SW480 (cell line): ENCODE measurements at regions not wholly inside any gene's neighbourhood (a gene's known extent, or its start where the extent isn't known, plus 50 kb on each side); places are given as distances from the start of the nearest gene placed in this dataset.

ENCODE experiments used
- DNase-seq: peaks from one replicate; pipeline ENCODE4 v3.0.0-alpha.2; 2016; ENCODE audit warnings: low spot score

DNA sequence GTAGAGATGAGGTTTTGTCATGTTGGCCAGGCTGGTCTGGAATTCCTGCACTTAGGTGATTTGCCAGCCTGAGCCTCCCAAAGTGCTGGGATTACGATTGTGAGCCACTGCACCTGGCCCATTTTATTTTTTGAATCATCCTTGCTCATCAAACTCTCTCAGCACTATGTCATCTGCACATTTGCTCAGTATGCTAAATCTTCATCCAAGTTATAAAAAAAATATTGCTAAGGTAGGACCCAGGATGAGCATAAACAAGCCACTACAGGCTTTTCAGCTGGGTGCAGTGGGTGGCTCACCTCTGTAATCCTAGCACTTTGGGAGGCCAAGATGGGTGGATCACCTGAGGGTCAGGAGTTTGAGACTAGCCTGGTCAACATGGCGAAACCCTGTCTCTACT is 510.1 kb upstream of the LARGE1 start:
- DNase-seq, result no peak

DNA sequence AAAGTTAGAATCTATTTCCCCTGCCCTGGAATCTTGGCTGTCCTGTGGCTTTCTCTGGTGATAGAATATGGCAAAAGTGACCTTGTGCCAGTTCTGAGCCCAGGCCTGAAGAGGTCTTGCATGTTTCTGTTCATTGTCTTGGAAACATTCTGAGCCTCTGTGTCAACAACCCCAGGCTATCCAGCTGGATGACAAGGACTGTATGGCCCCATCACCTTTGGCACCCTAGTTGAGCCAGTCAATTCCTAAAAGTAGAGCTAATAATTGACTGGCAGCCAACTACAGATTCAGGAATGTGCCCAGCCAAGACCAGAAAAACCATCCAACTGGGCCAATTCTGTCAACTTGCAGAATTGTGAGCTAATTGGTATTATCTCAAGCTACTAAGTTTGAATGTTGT is 514.1 kb upstream of the LARGE1 start:
- DNase-seq, result no peak

DNA sequence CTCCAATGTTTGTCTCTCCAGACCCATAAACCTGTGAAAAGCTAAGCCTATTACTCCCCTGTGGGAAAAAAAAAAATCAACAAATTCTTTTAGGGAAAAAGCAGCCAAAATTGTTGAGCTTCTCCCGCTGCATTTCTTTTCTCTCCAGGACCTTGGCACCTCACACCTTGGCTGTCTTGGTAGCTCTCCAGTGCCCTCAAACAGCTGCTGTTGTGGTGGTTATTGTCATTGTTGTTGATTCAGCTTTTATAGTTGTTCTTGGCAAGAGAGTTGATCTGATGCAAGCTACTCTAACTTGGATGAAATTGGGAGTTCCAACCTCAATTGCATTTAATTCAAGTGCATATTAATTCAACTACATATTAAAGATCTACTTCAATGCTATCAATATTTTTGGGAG is 516.9 kb upstream of the LARGE1 start:
- DNase-seq, result no peak

DNA sequence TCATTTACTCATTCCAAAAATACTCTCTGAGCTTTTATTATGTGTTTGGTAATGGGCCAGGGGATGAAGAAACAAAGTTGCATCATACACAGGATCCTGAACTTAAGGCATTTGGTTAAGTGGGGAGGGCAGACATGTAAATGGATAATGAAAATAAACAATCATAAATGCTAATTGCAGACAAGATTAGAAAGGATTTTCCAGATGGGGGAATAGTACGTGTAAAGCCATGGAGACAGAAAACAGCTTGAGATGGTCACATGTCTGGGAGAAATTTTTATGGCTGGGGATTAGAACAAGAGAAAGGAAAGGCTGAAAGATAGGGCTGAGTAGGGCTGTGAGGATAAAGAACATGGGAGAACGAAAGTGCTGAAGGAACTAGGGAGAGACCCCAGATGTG is 534.3 kb upstream of the LARGE1 start:
- no peak for DNase-seq

DNA sequence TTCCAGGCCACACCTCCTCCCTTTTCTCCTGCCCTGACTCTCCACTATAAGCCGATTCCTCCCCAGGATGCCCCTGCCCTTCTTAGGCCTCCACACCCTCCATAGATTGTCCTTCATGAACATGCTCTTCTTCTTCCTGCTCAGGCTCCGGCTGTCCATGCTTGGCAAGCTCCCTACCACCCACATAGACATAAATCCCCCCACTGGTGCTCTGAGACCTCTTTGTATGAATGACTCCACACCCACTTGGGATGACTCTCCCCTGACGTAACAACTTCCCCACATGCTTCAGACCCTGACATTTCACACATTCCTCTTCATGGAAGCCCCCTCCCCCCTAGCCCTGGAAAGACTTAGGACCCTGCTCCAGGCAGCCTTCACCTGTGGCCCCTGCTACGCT is 542.5 kb upstream of the LARGE1 start:
- DNase-seq, result no peak

DNA sequence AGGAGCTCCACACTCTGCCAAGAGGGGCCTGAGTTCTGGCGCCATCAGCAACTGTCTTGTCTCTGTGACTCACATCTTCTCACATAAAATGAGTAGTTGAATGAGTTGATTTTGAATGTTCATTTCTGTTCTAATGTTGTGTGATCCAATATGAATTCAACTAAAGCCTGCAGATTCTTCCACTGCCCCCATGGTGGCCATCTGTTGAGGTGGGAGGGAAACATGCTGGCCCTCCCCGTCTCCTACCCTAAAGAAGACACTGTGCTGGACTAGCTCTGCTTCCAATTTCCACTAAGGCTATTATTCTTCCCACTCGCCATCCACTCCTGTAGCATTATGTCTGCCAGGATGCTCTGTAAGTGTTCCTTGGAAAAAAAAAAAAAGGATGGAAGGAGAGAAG is 555.6 kb upstream of the LARGE1 start:
- no peak for DNase-seq

DNA sequence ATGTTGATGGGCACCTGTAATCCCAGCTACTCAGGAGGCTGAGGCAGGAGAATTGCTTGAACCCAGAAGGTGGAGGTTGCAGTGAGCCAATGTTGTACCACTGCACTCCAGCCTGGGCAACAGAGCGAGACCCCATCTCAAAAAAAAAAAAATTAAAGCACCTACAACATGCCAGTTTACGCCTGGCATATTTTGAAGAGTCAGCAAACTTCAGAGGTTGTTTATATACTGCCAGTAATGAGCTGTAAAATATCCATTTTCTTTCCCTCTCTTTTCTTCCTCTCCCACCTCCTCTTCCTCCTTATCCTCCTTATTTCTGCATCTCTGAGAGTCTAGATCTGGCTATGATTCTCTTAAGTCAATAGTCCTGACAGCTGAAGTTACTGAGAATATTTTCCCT is 556.5 kb upstream of the LARGE1 start:
- no peak for DNase-seq

DNA sequence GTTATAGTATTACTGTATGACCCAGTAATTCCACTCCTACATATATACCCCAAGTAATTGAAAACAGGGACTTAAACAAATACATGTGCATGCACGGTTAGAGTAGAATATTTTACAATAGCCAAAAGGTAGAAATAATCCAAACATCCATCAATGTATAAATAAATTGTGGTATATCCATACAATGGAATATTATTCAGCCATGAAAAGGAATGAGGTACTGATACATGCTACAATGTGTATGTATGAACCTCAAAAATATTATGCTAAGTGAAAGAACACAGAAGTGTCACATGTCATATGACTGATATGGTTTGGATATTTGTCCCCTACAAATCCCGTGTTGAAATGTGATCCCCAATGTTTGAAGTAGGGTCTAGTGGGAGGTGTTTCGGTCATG is 560.8 kb upstream of the LARGE1 start:
- no peak for DNase-seq

DNA sequence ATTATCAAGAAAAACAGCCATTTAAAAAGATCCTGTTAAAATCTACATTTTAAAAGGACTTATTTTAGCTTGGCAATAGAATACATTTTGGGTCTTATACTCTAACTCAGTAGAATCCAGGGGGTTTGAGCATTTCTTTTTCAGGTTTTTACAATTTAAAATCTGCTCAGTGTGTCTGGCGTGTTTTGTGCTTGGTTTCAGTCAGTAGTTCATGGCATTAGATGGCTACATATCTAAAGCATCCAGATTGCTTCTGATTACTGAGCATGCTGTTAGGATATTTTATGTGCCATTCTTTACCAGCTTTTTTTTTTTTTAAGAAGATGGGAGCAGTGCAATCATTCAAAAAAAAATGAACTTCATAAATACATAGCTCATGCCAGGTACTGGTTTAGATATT is 566.1 kb upstream of the LARGE1 start:
- DNase-seq, result no peak

DNA sequence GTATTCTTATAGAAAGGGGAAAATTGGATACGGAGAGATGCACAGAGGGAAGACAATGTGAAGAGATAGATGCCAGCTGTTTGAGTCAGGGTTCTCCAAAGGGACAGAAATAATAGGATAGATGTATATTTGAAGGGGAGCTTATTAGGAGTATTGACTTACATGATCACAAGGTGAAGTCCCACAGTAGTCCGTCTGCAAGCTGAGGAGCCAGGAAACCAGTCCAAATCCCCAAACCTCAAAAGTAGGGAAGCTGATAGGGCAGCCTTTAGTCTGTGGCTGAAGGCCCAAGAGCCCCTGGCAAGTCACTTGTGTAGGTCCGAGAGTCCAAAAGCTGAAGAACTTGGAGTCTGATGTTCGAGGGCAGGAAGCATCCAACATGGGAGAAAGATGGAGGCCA is 569.6 kb upstream of the LARGE1 start:
- no peak for DNase-seq

DNA sequence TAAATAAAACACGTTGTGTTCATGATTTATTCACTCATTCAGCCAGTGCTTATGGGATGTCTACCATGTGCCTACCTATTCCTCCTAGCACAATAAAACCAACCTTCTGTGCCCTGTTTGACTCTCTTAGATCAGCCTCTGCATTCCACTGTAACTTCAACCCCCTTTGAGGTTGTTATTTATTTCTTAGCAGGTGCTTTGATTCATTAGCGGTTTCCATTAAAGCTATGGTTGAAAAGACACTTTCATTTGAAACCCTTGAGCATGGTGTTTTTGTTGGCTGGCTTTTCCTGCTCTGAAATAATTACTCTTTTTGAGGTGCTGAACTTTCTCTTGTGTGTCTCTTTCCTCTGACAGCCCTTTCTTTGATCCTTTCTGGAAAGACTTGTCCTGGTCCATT is 570.6 kb upstream of the LARGE1 start:
- DNase-seq, result no peak

DNA sequence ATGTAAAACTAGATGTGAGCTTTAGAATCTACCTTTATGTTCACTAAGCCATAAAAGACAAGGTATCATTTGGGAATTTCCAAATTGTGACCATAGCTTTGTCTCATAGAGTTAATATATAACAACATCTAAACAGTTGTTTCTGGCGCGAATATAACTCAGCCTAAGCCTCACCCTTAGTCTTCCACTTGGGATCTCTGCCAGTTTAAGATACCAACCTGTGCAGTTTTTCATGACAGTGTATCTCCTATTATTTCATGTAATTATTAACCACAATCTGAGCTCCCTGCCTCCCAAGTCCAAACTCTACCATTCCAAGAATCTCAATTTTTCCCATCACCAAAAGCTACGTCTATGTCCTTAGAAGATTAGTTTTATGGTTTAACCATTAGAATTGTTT is 572.5 kb upstream of the ISX start:
- no peak for DNase-seq

DNA sequence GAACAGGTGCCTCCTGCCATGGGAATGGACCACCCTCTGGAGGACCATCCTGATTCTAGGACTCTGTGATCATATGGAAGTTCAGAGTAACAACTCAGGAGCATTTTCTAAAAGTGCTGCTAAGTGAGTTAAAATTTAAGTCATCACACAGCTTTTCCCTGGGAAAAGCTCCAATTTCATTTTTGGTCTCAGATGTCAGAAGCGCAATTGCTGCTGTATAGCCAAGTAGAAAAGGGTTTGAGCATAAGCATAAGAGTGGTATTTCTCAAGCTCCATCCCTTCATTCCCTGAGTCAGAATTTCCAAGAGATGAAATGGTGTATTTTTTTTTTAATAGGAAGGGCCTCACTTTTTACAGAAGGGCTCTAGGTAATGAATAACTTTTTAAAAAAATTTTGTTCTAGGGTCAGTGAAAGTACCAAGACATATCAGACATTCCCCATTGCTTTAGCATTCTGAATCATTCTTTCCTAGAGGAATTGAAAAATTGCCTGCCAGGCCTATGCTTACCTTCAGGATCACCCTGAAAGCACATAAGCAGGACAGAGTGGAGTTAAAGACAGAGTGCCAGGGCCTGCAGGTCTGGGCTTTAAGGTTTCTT is 564.5 kb upstream of the ISX start:
- no peak for DNase-seq

DNA sequence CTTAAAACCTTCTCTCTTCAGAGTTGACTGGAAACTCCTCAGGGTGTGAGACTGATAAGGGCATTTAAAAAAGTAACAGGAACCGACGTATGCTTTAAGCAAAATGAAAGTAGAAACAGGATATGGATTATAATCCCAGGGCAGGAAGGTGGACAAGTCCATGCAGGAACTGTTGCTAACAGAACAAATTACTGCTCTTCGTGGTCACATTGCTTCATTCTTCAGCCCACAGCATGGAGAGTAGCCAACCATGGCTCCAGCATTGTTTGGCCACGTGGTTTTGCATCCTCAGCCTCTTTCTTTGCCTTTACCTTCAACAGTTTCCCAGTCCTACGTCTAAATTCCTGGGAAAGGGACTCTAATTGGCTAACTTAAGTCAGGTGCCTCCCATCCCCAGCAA is 563.1 kb upstream of the ISX start:
- no peak for DNase-seq

DNA sequence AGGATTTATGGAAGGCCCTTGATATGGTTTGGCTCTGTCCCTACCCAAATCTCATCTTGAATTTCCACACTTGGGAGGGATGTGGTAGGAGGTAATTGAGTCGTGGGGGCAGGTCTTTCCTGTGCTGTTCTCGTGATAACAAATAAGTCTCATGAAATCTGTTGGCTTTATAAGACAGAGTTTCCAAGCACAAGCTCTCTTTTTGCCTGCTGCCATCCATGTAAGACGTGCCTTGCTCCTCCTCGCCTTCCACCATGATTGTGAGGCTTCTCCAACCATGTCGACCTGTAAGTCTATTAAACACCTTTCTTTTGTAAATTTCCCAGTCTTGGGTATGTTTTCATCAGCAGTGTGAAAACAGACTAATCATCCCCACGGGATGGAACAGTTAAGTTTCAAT is 557.2 kb upstream of the ISX start:
- DNase-seq, result no peak

DNA sequence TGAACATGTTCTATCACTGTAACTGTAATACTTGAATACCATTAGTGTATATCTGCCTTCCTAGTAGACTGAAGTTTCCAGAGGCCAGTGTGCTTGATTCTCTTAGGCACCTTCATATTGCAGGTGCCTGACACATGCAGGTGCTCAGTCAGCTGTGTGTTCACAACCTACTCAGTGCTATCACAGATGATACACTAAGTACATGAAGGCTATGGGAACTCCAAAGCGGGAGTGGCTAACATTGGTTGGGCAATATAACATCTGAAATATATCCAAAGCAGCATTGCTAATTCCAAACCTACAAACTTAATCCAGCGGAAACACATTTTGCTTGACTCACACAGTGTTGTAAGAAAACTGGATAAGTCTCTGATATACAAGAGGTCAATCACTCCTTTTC is 539.3 kb upstream of the ISX start:
- DNase-seq, result no peak

DNA sequence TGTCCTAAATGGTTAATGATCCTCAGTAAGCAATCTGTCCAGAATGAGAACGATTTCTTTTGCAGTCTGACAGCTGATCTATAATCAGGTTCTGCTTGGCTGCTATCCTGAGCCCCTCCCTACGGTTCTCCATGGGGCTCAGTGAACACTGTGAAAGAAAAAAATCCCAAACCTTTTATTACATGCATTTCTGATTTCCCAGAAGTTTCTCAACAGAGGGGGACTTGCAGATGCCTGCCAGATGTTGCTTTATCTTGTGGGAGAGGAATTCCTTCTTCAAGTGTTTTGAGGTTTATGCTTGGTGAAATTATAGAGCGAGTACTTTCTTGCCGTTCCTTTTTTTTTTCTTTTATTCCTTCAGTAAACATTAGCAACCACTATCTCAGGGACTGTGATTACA is 531.9 kb upstream of the ISX start:
- DNase-seq, result no peak

DNA sequence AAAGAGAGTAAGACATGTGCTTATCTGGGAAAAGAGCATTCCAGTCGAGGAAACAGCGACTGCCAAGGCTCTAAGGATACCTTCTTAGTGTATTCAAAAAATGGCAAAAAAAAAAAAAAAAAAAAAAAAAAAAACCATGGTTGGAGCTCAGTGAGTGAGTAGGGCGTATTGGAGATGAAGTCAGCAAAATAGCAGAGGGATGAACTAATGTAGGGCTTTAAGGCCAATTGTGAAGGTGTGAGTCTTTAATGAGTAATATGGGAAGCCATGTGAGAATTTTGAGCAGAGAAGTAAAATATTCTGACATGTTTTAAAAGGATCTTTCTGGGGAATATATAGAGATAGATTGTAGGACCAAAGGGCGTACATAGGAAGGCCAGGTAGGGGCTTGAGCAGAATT is 498.6 kb upstream of the ISX start:
- no peak for DNase-seq

DNA sequence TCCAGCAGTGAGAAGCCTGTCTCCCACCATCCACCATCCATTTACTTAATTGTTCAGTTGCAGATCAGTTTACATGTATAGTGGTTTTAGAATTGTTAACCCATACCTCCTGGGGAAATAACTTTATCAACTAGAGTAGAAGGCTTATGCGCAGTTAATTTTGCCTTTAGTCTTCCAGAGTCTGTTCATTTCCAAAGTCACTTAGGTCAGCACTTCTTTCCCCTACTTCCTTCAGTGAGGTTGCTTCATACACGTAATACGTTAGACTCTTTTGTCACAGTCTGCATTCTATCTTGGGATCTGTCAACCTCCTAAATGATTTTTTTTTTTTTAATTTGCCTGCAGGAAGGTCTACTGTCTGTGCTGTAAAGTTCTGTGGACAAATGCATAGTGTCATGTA is 495.6 kb upstream of the ISX start:
- no peak for DNase-seq

DNA sequence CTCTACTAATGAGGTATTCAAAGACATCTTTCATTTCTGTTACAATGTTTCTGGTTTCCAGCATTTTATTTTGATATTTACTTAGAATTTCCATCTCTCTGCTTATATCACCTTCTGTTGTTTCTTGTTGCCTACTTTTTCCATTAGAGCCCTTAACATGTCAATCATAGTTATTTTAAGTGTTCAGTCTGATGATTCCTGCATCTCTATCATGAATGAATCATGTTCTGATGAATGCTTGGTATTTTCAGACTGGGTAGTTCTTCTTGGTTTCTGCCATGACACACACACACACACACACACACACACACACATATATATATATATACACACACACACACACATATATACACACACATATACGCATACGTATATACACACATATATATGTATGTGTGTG is 486.4 kb upstream of the ISX start:
- no peak for DNase-seq

DNA sequence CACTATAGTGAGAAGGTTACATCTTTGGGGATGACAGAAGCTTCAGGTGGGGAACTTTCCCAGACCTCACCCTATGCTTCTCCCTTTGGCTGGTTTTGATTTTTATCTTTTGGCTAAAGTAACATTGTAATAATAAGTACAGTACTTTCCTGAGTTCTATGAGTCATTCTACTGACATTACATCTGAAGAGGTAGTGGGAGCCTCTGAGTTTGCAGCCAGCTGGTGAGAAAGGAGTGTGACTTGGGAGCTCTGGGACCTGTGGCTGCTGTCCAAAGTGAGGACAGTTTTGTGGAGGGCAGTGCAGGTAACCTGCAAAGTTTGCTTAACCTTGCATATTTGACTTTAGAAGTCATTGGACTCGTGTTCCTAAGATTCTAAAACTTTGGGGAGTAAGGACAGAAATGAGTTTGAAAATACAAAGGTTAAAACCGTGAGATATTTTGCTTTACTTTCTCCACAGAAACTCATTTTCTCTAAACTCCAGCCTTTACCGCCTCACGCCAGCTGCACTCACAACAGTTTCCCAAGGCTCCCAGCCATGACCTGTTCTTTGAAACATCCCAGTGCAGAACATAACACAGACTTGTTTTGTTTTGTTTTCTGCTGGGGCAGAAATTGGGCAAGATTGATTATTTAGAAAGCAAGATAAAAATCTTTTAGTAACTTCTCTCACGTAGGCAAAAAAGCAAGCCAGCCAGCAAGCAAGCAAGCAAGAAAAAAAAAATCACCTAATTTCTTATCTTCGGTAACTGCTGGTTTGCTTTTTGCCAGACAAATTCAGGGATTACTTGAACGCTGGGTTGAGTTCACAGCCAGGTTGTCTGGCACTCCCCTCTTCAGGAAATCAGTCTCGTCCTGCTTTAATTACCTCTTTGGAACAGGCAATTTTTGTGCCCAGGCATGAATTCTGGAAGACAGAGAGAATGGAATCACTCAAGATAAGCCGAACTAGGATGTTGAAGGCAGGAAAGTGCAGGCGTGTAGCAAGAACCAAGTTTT is 478.3 kb upstream of the ISX start:
- DNase-seq, result no peak

DNA sequence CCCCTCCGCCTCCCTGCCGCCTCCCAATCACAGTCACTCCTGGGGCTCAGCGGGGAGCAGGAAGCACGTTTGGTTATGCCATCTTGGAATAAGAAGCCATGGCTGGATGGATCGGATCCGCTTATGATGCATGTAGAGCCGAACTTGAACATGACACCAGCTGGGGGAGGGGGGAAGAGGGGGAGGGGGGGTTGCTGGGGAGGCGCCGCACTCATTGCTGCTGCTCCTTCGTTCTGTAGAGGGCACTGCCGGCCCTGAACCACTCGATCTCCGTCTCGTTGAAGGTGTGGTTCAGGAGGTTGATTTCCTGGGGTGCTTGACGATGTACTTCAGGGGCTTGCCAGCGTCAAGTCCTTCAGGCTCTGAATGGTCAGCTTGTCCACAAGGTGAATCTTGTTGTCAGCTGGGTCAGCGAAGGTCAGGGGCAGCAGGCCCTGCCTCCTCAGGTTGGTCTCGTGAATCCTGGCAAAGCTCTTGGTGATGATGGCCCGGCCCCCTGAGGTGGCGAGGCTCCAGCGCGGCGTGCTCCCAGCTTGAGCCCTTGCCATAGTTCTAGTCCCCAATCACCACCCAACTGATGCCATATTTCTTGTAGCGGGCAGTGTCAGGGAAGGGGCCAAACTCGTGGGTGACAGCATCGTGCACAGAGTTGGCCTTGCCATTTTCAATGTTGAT is 476.9 kb upstream of the ISX start:
- no peak for DNase-seq

DNA sequence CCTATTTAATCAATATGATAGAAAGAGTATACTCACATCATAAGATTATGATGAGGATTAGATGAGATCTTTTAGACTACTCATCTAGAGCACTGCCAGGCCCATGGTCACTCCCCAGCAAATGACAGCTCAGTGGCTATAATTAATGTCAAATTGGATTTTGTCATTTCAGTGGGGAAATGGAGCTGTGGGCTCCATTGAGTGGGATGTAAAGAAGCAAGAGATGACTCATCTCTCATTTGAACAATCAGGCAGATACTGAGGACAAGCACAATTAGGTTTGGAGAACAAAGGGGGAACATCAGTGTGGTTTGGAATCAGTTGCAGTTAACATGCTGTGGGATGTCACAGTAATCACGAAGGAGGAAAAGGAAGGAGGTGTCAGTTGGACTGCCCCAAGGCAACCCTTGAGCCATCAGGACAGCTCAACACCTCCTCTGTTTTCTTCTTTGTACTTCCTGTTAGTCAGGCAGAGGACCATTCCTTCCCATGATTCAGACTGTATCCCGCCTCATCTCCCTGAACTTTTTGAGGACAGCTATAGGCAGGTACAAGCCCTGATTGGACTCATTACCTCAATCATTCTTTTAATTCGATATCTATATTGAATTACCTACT is 473.7 kb upstream of the ISX start:
- no peak for DNase-seq
